DND-41 (cell line): ENCODE measurements at regions not wholly inside any gene's neighbourhood (a gene's known extent, or its start where the extent isn't known, plus 50 kb on each side); places are given as distances from the start of the nearest gene placed in this dataset.
"Not testable (repeated sequence)": the region's sequence is repeated elsewhere in the genome, so short reads cannot be mapped to it uniquely, and the experiment has no call there.

Source experiments
- ATAC-seq: fragments of 200-7000 bp; cut with Tn5 transposase; 3 replicates; pipeline ENCODE4 v1.9.1; 2021; ENCODE audit warnings: low read depth; ENCODE audit not compliant: insufficient read depth
- DNase-seq: peaks from one replicate; pipeline ENCODE4 v3.0.0-alpha.2; 2020
- H2AFZ ChIP-seq: 2 replicates; pipeline ENCODE4 v1.6.0; 2012; ENCODE audit warnings: low read depth, low read length
- H3K27ac ChIP-seq: 2 replicates; pipeline ENCODE4 v1.5.1; 2012; ENCODE audit warnings: low read length, inconsistent platforms
- H3K27me3 ChIP-seq: fragments of 200-600 bp; sonication (generic); 2 replicates; pipeline ENCODE4 v1.6.0; 2012; ENCODE audit warnings: low read length, mild to moderate bottlenecking, inconsistent platforms; ENCODE audit not compliant: insufficient read depth, poor library complexity
- H3K36me3 ChIP-seq: 2 replicates; pipeline ENCODE4 v1.5.1; 2012; ENCODE audit warnings: low read length, inconsistent platforms; ENCODE audit not compliant: insufficient read depth
- H3K4me1 ChIP-seq: 2 replicates; pipeline ENCODE4 v1.5.1; 2012; ENCODE audit warnings: mild to moderate bottlenecking, low read length; ENCODE audit not compliant: insufficient read depth
- H3K4me2 ChIP-seq: 2 replicates; pipeline ENCODE4 v1.6.0; 2012; ENCODE audit warnings: mild to moderate bottlenecking, moderate library complexity, low read length, inconsistent platforms; ENCODE audit not compliant: insufficient read depth
- H3K4me3 ChIP-seq, 2 experiments: fragments of 200-600 bp in 1 of 2; shearing (Covaris generic) in 1 of 2; 2 replicates each; pipeline ENCODE4 v1.5.1; 2012 to 2016; ENCODE audit warnings: inconsistent platforms in 2 of 2, low read length in 2 of 2, mild to moderate bottlenecking in 2 of 2, low read depth in 1 of 2, moderate library complexity in 1 of 2
- H3K79me2 ChIP-seq: 2 replicates; pipeline ENCODE4 v1.6.0; 2012; ENCODE audit warnings: low read length, inconsistent platforms; ENCODE audit not compliant: insufficient read depth
- H3K9ac ChIP-seq: 2 replicates; pipeline ENCODE4 v1.6.0; 2012; ENCODE audit warnings: low read depth, mild to moderate bottlenecking, inconsistent platforms, low read length, moderate library complexity
- H3K9me3 ChIP-seq: 2 replicates; pipeline ENCODE4 v1.5.1; 2012; ENCODE audit warnings: low read length, moderate library complexity, mild to moderate bottlenecking, inconsistent platforms; ENCODE audit not compliant: insufficient read depth, severe bottlenecking
- H4K20me1 ChIP-seq: 2 replicates; pipeline ENCODE4 v1.6.0; 2012; ENCODE audit warnings: low read length; ENCODE audit not compliant: insufficient read depth
- CTCF ChIP-seq: IDR thresholded peaks from 2 replicates; pipeline ENCODE4 v1.5.1; 2012; ENCODE audit warnings: borderline replicate concordance, low read length, moderate library complexity, mild to moderate bottlenecking; ENCODE audit not compliant: poor library complexity, severe bottlenecking; ENCODE audit errors: extremely low read depth
- EZH2 ChIP-seq: IDR thresholded peaks from 3 replicates; pipeline ENCODE4 v1.6.1; 2012; ENCODE audit warnings: borderline replicate concordance, low read depth, mild to moderate bottlenecking, moderate library complexity, low read length, inconsistent platforms; ENCODE audit not compliant: severe bottlenecking

GRCh38 chr11:12603143-12604088 is 70.8 kb upstream of the TEAD1 start:
- H3K4me1 ChIP-seq = peaks cover 6% of the 10 kb centered on the region; the same call in 1 of the 2 replicates
- no peak for ATAC-seq
- no peak overlapping the region for H3K27ac ChIP-seq
- H3K36me3 ChIP-seq = no peaks in the 10 kb centered on the region
- H3K79me2 ChIP-seq = no peaks in the 10 kb centered on the region
- H3K4me2 ChIP-seq = no peak overlapping the region
- H2AFZ ChIP-seq = no peak overlapping the region
- no peaks in the 10 kb centered on the region for H3K9me3 ChIP-seq
- H3K9ac ChIP-seq = no peak overlapping the region
- H3K4me3 ChIP-seq = no peak overlapping the region
- peaks cover 14% of the 10 kb centered on the region for H3K27me3 ChIP-seq
- TF ChIP-seq CTCF (no peak), EZH2 (no peak)
- 0 out of 2 replicates have a peak, but pooled peaks cover 4% of the 10 kb centered on the region for H4K20me1 ChIP-seq
- DNase-seq = no peak

GRCh38 chr11:12604557-12605153 is 69.6 kb upstream of the TEAD1 start:
- Histone ChIP-seq H2AFZ (no peak overlapping the region), H3K36me3 (no peaks in the 10 kb centered on the region), H3K4me1 (no peaks in the 10 kb centered on the region)

GRCh38 chr11:12606597-12606996 is 67.6 kb upstream of the TEAD1 start:
- Histone ChIP-seq H3K36me3 (no peaks in the 10 kb centered on the region), H3K27ac (no peak overlapping the region), H3K4me2 (no peak overlapping the region), H2AFZ (no peak overlapping the region), H4K20me1 (no peaks in the 10 kb centered on the region), H3K9me3 (peaks cover 3% of the 10 kb centered on the region), H3K4me3 (no peak overlapping the region), H3K27me3 (peaks cover 2% of the 10 kb centered on the region), H3K79me2 (no peaks in the 10 kb centered on the region), H3K4me1 (no peaks in the 10 kb centered on the region), H3K9ac (no peak overlapping the region)
- ATAC-seq (no peak), DNase-seq (no peak)
- TF ChIP-seq CTCF = no peak

More at GRCh38 chr11:12604557-12605153, 69.6 kb upstream of the TEAD1 start:
- H3K4me2 ChIP-seq = no peak overlapping the region
- no peak overlapping the region for H3K4me3 ChIP-seq
- no peak for DNase-seq
- ATAC-seq = no peak
- no peaks in the 10 kb centered on the region for H4K20me1 ChIP-seq
- H3K9me3 ChIP-seq = no peaks in the 10 kb centered on the region
- H3K9ac ChIP-seq = no peak overlapping the region
- peaks cover 9% of the 10 kb centered on the region for H3K27me3 ChIP-seq
- H3K79me2 ChIP-seq = no peaks in the 10 kb centered on the region
- TF ChIP-seq CTCF (no peak), EZH2 (no peak)
- H3K27ac ChIP-seq = no peak overlapping the region

- H3K4me2 ChIP-seq, H3K36me3 ChIP-seq, H2AFZ ChIP-seq, H3K4me1 ChIP-seq, H3K9me3 ChIP-seq, ATAC-seq, H4K20me1 ChIP-seq, H3K9ac ChIP-seq, H3K27me3 ChIP-seq, H3K4me3 ChIP-seq, H3K27ac ChIP-seq, H3K79me2 ChIP-seq, DNase-seq: not testable (repeated sequence)
Measured at GRCh38 chr11:12608678-12609077, 65.5 kb upstream of the TEAD1 start.
